Ecto neural progenitor cell (in vitro differentiated cells): ENCODE measurements at regions not wholly inside any gene's neighbourhood (a gene's known extent, or its start where the extent isn't known, plus 50 kb on each side); places are given as distances from the start of the nearest gene placed in this dataset.

Experiments
- DNase-seq: peaks from one replicate; pipeline ENCODE4 v3.0.0-alpha.2; 2018; ENCODE audit warnings: low spot score

DNA sequence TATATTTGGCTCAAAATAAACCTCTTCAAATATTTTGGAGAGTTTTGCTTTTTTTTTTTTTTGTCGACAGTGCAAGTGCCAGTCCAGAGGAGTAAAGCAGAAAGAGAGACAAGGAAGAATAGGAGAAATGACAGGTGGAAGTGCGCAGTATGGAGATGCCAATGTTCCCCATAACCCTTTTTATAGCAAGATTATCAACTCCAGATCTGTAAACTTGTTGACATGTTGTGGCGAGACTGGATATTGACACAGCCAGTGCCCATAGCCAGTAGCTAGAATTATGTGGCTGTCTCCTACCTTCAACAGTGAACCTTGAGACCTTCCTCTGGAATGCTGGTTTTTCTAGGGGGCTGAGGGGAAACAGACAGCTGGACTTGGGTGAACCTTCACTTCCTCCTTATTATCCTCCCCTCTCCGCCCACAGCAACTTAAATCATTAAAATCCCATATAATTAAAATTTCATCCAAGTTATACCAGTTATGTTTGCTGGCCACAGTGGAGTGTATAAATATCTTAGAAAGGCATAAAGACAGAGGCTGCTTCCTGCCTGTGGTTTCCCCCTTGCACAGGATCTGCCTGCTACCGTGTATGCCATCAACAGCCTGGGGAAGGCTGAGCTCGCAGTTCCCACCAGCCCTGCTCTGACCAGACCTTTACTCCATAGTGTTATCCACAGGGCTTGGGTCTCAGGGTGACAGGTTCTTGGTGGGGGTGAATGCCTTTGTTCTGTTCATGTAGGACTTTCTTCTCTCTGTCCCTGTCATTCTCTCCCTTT is 112.3 kb upstream of the ANKH start:
- DNase-seq = no peak

DNA sequence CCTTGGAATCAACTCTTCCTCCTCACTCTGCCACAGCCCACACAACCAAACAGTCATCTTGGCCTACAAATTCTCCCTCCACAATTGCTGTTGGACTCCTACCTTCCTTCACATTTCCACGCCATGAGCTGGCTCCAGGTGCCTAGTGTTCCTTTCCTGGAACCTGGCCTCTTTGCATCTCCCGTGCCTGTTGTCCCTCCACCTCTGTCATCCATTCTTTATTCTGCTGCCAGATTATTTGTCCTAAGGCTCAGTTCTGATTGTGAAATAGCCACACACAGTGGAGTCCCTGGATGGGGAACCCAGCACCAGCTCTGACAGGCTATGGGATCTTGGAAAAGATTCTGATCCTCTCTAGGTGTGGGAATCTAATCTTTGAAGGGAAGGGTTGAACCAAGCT is 109.1 kb upstream of the ANKH start:
- no peak for DNase-seq

DNA sequence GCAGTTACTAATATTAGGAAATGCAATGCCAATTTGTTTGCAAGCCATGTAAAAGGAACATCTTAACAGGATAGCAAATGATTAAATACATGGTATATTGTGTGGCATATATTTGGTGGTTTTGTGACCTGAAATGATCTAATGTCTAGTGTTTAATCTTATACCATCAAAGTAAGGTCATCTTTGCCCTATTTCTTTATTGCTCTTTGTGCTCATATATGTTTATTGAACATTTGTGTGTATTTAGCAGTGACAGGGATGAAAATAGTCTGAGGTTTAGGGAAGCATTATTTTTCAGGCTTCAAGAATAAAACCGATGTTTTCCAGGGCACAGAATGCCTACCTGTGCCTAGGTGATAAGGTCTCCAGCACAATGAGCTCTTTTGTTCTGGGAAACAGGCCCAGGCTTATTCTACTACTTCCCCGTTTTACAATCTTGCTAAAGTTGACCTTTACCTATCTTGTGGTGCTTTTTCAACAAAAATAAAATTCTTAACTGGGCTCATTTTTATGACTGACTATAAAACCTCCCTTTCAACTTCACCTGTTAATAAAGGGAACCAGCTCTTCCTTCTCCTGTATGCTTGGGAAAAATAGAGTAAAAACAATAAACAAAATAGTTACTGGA is 105.6 kb upstream of the ANKH start:
- DNase-seq = no peak

DNA sequence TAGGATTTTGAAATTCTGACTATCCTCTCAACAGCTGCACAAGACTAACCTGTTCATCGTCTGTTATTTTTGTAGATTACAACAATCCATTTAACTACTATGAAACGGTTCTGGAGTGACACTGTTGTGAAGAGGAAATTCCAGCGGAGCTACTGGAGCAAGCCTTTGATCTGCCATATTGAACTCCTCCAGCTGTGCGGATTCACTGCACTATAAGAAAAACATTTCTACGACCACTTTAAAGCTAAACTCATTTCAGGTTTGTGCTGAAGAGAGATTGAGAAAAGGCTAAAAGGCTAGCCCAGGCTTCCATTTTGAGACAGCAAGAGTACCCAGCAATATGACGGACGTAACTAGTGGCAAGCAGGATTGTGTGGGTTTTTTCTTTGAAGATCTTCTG is 104.9 kb upstream of the ANKH start:
- no peak for DNase-seq

DNA sequence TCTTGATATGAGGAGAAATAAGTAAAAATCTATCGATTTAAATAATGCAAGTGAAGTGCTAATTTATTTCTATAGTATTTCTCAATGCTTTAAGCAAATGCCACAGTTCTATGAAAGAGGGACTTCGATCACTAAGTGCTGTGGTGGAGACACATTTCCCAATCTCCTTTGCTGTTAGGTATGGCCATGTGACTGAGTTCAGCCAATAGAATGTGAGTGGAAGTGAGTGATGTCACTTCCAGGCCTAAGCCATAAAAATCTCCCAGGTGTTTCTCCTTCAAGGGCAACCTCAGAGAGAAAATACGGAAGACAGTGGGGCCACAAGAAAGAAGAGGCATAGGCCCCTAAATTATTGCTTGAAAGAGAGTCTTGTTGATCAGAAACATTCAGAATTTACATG is 100.3 kb upstream of the ANKH start:
- DNase-seq = no peak

DNA sequence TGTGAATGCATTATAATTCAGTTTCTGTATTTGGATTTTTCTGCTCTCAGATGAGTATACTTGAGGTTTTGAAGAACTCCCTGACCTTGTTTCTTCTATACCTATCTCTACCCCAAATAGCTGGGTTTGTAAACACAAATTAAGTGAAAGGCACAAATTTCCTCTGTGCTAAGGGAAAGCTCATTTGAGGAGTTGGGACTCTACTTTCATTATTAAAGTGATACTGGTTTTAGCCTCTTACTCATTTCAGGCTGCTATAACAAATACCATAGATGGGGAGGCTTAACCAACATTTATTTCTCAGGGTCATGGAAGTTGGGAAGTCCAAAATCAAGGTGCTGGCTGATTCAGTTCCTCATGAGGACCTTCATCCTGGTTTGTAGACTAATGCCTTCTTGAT is 97.2 kb upstream of the ANKH start:
- no peak for DNase-seq

DNA sequence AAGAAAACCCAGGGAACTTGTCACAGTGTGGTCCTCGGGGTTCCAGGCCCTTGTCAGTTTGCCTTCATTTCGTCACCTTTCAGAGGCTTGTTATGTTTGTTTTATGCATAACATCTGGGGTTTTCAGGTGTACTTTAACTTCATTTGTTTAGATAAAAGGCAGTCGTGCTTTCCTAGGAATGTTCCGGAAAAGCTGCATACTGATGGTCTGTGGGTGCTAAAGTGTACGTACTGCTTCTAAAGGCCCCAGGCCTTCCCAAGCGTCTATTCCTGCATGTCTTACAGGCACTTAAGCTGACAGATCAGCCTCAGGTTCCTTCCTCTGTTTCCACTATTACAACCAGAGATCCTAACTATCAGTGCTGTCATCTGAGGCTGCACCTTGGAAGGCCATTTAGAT is 95.6 kb upstream of the ANKH start:
- no peak for DNase-seq

DNA sequence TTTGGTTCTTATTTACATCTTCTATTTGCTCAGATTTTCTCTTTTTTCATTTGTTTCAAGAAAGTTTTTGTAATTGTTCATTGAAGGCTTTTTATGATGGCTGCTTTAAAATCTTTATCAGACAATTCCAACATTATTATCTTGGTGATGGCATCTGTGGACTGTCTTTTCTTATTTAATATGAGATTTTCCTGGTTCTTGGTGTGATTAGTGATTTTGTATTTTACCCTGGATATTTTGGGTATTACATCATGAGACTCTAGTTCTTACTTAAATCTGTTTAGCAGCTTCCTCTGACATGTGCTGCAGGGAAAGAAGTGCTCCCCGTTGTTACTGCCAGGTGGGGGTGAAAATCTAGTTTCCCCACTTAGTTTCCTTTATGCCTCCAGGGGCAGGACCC is 94.2 kb upstream of the ANKH start:
- no peak for DNase-seq

DNA sequence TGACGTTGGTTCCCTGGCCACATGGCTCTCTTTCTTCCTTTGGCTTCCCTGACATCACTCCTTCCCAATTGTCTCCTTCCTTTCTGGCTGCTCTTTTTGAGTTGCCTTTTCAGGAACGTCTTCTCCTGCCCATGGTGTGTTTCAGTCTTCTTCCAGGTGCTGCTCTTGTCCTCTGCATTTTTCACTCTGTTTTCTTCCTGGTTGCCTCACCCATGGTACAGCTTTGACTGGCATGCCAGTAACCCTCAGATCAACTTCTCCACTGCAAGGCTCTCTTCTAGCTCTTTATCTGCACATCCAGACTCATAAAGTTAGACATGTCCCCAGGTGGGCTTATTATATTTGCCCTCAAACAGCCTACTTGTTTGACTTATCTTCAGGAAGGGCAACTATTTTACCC is 91.0 kb upstream of the ANKH start:
- DNase-seq = no peak

DNA sequence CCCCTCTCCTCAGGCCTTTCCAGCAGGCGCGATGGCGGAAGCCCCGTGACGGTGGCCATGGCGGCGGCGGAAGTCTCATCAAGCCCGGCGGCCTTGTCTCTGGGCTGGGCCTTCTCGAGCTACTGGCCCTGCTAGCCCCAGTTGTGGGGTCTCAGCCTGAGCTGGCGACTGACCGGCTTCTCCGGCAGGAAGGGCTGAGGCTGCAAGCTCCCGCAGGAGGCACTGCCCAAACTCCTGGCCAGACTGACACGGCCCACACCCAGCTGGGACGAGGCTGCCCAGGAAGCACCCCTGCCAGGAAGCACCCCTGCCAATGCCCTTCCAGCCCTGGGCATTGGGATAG is 88.5 kb upstream of the ANKH start:
- no peak for DNase-seq

DNA sequence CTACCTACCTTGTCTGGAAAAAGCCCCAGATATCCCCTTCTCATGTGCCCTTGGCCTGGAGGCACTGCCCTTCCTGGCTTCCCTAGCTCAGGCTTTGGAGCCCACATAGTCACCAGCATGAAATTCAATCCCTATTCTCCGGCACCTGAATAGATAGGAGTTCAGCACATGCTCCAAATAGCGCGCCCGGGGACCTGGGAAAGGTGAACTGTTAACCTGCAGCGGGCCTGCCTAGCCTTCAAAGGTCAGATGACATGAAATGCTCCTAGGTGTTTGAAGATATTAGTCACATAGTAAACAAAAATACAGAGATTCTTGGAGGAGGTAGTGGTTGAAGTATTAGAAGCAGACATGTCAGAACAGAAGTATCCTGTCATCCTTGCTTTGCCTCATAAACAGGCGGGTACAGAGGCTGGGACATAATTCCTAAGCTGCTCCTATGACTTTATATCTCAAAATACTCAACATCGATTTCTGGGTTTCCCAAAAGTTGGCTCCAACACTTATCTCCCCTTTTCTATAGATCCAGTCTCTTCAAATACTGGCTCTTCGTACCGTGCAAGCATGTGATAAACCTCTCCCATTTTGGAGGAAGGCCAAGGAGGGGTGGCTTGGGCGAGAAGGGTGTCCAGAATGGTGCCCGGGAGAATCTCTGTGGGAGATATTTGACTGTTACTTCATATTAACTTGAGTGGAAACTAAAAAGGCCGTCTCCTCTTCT is 88.0 kb upstream of the ANKH start:
- no peak for DNase-seq

DNA sequence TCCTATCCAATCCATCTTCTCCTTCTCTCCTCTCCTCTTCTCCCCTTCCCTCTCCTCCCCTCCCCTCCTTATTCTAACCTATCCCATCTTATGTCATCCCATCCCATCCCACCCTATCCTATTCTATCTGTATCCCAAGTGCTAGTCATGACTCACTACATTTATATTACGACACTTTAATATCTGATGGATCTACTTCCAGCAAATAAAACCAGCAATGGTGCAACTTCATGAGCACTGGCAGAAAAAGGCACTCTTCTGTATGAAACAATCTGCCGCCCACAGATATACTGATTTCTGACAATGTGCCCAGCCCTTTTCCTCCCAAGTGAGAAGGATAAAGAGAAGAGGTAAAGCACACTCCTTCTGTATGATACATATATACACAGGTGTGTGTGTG is 86.6 kb upstream of the ANKH start:
- DNase-seq = no peak

DNA sequence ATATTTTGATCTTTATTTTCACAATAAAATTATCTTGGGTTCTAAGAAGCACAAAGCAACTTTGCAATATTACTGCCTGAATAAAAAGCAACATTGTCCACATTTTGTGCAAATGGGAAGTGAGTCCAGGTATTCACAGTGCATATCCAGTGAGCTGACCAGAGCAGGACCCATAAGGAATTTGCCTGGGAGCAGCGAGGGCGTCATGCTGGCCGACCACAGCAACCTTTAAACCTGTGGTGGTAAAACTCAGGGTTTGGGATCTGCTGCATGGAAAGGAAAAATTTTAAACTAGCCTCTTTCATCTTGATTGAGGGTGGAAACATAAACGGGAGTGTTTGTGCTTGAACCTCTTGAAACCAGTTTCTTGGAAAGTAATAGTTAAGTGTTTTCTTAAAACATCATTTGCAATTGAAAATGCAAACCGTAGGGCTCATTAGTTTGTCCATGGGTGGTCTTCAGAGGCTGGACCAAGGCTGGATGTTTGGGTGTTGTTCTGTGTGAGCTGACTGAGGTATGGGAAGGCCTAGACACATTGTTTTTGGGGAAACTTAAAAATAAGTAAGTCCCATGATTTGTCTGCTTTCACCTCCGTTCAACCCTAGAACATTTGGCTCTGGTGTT is 85.0 kb upstream of the ANKH start:
- DNase-seq = no peak

DNA sequence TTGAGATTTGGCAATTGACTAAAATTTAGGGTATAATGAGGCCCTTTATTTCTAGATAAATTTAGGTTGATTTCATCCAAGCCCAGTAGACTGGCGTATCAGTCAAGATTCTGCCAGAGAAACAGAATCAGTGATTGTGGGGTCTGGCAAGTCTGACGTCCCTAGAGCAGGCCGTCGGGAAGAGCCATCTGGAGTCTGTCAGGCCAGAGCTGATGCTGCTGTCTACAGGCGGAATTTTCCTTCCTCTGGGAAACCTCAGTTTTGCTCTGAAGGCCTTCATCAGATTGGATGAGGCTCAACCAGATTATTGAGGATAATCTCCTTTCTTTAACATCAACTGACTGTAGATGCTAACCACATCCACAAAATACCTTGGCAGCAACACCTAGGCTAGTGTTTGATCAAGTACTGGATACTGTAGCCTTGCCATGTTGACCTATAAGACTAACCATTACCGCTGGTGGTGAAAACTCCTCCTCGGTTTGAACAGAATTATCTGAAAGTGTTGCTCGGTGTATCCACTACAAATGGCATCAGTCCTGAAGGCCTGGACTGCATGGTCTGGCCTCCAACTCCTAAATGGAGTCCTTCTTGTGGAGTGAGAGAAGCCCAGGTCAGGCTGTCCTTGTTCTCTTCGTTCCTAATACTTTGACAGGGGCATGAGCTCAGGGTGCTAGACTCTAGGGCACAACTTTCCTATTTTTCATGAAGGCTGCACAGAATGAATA is 83.2 kb upstream of the ANKH start:
- no peak for DNase-seq

DNA sequence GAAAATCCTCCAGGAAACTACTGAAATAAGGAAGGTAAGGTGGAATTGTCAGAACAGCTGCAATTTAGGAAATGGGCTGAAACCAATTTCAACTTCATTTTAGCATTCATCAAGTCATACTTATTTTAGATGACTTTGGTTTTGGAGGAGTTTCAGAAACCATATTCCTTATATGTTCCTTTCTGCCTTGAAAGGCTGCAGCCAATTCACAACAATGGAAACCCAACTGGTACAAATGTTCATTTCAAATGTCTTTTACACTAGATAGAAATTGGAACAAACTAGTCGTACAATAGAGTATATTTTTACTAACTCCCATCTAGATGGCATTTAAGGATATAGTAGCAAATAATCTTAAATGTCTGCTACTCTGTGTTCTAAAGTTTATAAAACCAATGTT is 82.6 kb upstream of the ANKH start:
- DNase-seq = no peak

DNA sequence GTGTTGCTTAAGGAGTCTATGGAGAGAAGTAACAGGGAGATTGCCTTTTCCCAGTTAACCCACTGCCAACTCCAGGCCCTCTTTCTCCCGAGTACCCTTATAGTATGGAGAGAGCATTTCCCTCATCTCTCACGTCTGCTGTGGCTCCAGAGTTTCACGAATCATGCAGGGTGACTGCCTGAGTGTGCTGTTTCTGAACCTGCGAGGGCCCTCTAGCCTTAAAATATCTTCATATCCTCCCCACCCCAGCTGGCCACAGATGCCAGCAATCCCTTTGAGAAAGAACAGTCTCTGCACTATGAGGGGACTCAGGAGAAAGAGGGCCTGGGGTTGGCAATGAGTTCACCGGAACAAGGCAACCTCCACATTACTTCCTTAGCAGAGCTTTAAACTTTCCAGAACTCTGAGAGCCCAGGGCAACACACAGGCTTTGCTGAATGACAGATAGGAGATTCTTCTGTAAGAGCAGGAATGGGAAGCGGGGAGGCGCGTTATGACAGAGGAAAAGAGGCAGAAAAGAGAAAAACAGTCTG is 81.6 kb upstream of the ANKH start:
- DNase-seq = no peak

DNA sequence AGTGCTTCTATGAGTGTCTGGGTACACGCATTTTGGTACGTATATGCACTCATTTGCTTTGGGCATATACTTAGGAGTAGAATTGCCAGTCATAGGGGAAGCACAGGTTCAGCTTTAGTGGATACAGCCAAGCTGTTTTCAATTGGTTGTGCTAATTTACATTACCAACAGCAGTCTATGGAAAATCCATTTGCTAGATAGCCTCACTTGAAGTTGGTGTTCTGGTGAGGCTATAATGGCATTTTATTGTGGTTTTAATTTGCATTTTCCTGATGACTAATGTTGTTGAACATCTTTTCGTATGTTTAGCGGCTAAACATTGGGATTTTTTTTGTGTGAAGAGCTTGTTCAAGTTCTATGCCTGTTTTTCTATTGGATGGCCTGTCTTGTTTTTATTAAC is 76.8 kb upstream of the ANKH start:
- DNase-seq = no peak

DNA sequence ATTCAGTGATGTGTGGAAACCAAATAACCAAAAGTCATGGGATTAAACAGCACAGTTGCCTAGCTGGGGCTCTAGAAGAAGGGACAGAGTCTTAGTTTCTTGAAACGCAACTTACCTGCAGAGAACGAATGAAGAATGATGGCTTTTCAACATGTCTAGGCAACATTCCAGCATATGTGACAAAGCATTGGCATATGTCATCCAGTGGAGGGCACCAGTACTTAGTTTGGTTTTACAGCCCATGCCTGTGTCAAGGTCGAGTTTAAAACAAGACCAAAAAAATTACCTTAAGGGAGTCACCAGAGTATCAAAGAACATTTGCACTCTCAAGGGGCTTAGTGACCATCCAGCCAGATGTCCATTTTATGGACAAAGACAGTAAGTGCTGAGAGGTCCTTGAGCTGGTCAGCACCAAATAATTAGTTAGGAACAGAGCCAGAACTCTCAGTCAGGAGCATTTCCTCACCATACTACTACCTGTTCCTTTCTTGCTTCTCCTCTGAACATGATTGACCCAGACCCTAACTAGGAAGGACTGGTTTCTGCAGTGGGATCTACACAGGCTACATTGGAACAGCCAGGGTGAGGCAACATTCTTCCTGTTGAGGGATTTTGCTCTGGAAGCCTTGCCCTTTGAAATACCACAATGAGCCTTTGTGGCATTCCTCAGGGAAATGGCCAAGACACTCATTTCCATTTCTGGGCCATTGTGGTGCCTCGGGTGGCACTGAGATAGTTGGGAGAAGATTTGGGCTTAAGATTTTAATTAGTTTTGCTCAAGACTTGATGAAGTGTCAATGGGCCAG is 75.4 kb upstream of the ANKH start:
- no peak for DNase-seq

DNA sequence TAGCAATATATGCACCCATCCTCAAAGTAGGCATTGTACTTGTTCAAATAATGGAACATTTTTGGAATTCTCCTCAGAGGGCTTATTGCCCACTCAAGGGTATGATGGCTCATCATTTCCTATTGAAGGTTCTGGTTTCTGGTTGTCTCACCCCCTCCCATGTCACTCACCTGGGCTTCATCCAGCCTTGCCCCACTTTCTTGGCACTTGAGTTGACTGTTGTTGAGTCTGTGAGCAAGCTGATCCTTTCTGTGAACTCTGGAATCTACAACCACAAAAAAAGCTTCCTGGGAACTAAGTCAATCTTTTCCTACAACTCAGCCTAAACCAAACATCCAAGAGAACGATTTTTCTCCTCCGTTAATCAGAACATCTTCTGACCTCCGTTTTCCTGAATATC is 73.9 kb upstream of the ANKH start:
- no peak for DNase-seq

DNA sequence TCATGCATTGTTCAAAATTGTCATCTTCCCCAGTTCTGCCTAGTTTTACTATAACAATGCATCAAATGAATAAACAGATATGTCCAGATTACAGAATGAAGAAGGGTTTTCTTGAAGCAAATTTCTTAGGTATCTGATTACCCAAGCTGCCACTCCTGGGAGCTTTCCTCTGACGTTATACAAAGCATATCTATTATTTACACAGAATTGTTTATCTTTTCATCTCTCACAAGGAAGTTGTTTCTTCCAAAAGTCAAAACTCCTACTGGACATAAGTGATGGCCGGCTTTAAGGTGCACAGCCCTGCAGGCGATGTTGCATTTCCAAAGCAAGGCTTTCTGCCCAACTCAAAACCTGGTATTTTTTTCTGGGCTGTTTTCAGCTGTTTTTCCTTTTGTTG is 73.4 kb upstream of the ANKH start:
- no peak for DNase-seq

DNA sequence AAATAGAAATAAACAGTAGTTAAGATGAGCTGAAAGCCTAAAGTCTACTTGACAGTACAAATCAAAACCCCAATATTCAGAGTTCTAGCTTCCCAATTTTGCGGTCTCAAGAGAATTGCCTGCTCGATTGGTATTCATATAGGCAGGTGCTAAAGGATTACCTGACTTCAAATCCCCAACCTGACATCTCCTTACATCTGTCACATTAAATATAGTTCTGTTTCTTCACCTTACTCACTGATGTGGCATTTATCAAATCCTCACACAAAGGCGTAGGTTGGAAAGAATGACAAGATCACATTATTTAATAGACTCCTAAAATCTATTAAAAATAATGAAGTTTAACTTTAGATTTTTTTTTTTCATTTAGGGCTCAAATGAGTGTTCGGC is 72.8 kb upstream of the ANKH start:
- DNase-seq = no peak
